ENCODE measurements at regions not wholly inside any gene's neighbourhood (a gene's known extent, or its start where the extent isn't known, plus 50 kb on each side); places are given as distances from the start of the nearest gene placed in this dataset.

- no peak for TF ChIP-seq CTCF (conservative IDR thresholded peaks at IDR 0.05; ENCODE audit: low read depth, low read length)
- no peak for TF ChIP-seq EZH2 (IDR thresholded peaks at IDR 0.05; ENCODE audit: borderline replicate concordance, low read depth, low read length, poor library complexity, severe bottlenecking)
These were observed 288.8 kb upstream of the LMCD1 start for GRCh38 chr3:8212794-8213193.

All from A673 (cell line).